Suppressor macrophage treated with lipopolysaccharide for 4 hours (primary cell): ENCODE measurements at regions not wholly inside any gene's neighbourhood (a gene's known extent, or its start where the extent isn't known, plus 50 kb on each side); places are given as distances from the start of the nearest gene placed in this dataset.

Experiments
- DNase-seq: peaks from one replicate; pipeline ENCODE4 v3.0.0-alpha.2; 2020

- DNase-seq: no peak
These were observed 481.2 kb upstream of the KLF4 start for GRCh38 chr9:107970726-107971125.

- DNase-seq: no peak
These were observed 480.2 kb upstream of the KLF4 start for GRCh38 chr9:107969727-107970126.

DNA sequence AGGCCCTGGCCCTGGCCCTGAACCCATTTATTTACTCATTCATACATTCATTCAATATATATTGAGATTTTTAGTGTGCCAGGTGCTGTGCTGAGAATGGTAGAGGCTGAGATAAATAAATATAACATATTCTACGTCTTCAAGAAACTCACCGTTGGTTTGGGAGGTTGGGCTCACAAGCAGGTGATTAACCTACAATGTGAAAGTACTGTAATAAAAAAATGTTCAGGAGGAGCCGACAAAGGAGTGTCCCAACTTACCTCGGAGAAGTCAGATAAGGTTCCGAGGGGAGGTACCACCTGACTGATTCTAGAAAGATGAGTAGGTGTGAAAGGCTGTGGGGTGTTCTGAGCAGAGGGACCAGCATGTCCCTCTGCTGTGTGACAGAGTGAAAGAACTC is 479.6 kb upstream of the KLF4 start:
- DNase-seq: no peak

- DNase-seq: peak; percentile 56
These were observed 473.7 kb upstream of the KLF4 start for GRCh38 chr9:107963246-107963645.

DNA sequence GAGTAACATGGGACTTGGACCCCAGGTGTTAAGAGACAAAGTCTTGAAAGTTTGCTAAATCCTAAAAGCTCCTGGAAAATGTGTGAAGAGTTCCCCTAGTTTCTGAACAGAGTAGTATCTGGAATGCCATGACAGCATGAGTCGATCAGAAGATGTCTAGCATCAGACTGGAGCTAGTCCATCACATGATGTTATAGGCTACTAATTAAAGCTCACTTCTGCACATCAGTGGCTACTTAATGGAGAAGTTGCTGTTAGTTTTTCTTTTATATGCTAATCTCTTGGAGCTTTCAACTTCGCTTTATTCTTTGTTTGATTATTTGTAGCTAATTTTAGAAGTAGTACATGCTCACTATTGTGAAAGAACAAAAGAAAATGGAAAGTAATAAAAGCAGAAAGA is 471.3 kb upstream of the KLF4 start:
- DNase-seq: peak; percentile 52

DNA sequence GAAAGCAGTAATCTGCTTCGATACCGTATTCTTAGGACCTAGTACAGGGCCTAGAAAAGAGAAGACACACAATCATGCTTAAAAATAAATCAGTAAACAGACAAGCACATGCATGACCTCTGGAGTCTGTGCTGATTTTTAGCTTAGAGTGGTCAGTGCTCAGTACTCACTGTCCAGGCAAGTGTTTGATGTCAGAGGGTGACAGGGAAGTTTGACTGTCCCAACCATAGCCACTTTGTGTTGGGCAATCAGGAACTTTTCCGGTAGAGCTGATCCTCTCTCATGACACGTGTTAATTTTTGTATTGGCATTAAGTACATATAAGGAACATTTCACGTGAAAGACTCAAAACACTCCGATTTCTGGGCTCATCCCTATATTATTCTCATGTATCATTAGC is 464.7 kb upstream of the KLF4 start:
- DNase-seq: peak; percentile 68

DNA sequence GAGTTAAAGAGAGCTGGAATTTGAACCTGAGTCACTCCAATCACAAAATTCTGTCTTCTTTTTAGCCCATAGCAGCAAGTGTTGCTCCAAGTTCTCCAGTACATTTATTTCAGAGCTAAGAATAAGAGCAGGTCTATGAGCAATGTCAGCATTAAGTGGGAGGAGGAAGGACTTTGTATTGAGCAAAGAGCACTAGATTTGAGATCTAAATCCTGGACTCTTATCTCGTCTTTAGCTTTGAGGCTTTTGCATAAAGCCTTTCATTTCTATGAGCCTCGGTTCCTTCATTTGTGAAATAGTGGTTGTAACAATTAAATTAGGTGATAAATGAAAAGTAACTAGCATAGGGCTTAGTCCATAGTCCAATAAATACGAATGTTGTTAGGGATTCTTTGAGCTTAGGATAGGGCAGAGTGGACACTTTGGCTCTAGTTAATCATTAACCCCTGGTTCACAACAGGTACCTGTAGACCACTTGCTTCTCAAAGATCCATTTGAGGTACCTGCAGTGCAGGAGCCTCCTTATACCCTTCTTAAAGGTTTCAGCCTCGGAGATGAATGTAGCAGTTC is 464.1 kb upstream of the KLF4 start:
- DNase-seq: no peak

DNA sequence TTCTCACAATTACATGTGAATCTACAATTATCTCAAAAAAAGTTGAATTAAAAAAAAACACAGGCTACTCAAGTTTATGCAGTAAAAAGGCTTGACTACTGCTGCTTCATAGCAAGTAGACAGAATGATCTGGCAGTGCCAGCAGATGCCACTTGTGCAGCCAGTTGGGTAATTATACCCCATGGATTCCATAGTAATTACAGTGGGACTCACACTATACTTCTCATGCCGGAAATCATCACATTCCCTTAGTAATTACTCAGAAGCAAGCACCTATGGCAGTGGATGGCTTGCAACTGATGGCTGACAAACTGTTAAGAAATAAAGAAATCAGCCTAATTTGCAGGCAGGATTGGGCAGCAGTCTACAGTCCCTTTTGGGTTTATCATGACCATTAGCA is 463.2 kb upstream of the KLF4 start:
- no peak for DNase-seq

- DNase-seq: no peak
These were observed 461.9 kb upstream of the KLF4 start for GRCh38 chr9:107951511-107951910.

DNA sequence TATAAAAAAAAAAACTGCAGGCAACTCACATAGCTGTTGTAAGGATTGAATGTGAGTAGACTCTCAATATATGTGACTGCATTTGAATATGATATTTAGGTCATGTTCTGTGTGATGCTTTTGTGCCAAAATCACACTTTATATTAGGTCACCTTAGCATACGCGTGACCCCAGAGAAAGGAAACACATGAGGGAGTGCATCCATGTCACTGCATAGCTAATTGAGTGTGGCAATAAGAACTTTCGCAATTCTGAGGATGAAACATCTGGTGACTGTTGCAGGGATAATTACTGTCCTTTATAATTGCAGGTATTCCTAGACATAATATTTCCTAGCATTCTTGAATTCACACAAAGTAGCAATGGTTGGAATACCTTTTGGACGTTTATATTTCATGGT is 459.5 kb upstream of the KLF4 start:
- peak; percentile 90 for DNase-seq

DNA sequence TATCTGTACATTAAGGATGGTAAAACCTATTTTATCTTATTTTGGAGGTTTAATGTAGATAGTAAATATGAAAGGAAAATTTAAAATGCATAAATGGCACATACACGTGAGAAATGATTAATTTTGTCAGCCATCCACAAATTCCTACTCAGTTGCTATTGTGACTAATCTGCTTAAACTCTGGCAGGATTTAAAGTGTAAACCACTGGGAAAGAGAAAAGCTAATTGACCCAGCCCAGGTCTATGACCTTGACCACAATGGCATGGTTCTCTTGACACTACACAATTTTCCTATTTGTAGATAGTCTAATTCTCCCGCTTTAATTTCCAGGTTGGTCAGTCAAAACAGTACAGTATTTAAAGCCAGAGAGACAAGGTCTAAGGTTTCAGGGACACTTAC is 459.0 kb upstream of the KLF4 start:
- no peak for DNase-seq

DNA sequence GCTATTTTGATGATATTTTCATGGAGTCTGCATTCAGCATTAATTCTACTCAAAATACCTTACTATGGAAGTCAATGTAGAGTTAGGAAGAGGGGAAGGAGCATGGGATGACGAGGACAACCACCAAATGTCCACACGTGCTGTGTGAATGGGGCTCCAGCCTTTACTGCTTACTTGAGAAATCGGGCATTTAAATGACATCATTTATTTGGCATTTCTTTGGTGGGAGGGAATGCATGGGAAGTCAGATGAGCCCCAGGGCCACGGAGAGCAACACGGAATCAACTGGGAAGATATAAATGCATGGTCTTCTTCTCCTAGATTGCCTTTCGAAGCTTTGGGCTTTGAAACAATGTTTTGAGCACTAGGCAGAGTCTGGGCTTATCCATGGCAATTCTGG is 458.5 kb upstream of the KLF4 start:
- DNase-seq: no peak

DNA sequence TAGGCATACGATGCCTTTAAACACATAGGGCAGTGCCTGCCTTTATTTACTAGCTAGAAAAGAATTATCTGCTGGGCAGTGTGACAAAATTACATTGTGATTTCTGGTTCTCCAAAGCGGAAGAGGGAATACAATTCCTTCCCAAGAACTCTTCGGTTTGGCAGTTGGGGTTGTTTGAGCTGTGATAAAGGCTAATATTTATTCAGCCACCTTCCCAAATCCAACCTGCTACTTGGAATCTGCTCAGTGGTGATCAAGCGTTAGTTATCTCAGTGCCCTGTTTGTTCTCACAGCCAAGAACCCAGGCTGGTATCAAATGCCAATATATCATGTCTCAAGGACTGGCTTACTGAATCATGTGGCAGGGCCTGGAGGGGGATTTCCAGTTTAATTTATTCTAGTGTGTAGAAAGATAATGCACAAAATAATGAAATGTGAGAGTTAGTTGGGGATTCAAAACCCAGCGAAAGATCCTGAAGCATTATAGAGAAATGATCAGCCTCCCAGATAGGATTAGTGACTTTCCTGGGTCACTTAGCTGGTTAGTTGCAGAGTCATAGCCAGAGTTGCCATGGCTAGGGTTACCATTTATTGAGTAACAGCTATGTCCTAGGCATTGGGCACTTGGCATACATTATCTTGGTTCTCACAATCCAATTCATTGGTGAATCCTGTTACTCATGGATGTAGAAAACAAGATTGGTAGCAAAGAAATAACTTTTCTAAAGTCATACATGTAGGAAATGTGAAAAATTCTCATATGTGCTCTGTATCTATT is 457.0 kb upstream of the KLF4 start:
- no peak for DNase-seq

DNA sequence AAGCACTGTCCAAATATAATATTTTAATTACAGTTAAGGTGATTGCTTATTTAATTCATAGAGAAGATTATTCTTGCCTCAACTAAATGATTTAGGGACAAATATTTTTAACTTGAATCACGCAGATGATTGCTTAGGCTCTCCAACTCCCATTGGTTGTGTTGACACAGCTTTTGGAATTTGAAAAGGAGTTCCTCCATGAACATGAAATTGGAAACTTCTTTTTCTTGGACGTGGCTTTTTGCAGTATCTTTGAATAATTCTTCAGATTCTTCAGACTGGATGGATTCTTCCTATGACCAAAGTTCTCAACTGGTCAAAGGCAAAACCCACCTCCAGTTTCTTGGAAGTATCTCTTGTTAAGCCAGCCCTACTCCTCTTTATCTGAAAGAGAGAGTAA is 456.4 kb upstream of the KLF4 start:
- DNase-seq: no peak

DNA sequence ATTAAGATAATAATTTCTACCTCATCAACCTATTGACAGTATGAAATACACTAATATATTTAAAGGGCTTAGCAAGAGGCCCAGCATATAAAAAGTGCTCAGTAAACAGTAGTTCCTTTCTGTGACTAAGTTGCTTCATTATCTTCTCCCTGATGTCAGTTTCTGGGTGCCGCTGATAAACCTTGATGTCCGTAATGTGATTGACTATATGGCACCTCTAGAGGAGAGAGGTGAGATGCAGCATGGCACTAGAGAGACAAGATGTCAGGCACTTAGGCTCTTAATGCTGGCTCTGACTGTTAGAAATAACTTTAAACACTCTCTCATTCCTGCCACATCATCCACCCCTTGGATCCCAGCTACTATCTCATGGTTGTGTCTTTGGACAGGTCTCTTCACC is 455.9 kb upstream of the KLF4 start:
- DNase-seq: no peak

DNA sequence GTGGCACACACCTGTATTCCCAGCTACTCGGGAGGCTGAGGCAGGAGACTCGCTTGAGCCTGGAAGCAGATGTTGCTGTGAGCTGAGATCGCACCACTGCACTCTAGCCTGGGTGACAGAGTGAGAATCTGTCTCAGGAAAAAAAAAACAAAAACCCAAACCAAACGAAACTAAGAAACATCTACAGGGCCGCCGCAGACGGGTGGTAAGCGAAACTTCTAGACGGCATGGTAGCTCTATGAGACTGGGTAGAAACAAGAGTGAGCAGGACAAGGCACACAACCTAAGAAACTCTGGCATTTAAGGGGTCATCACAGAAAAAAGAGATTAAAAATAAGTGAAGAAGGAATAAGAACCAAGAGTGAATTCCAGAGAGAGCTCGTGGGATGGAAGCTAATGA is 454.8 kb upstream of the KLF4 start:
- DNase-seq: no peak

DNA sequence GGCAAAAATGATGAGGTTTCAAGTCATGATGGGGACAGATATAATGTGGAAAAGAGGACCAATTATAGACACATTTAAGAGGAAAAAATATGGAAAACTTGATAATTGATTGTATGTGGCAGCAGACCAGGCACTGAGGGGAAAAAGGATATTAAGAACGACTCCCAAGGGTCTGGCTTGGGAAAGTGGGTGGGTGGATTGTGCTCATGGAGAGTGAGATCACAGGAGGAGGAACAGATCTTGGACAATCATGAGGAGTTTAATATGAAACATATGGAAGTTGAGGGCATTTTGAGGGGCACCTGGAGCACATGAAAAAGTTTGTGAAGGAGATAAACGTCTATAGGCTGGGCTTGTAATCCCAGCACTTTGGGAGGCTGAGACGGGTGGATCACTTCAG is 454.3 kb upstream of the KLF4 start:
- DNase-seq: no peak

DNA sequence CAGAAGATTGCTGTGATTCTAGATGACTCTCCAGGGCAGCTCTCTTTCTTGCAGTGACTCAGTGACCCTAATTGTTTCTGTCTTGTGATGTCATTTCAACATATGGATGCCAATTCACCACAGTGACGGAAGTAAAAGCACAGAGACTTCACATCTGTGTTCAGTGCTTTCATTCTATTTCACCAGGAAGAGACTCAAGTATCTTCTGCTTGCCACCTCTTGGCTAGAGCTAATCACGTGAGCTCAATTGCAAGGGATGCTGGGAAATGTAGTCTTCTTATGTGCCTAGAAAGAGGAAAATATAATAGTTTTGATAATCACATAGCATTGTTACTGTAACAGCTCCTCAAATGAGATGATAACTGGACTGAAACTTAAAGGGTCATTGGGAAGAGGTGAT is 453.3 kb upstream of the KLF4 start:
- DNase-seq: peak; percentile 44

DNA sequence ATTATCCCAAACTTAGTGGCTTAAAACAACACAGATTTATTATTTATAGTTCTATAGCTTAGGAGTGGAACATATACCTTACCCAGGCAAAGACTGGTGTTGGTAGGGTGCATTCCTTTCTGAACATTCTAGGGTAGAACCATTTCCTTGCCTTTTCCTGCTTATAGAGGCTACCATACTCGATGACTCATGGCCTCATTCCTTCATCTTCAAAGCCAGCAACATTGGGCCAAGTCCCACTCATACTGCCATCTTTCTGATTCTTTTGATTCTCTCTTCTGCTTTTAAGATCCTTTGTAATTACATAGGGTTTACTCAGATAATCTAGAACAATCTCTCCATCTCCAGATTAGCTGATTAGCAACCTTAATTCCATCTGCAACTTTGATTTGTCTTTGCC is 452.7 kb upstream of the KLF4 start:
- no peak for DNase-seq

GRCh38 chr9:107940616-107941595 is 451.3 kb upstream of the KLF4 start:
- DNase-seq: no peak

- no peak for DNase-seq
These were observed 449.3 kb upstream of the KLF4 start for GRCh38 chr9:107938801-107939386.

- no peak for DNase-seq
These were observed 446.4 kb upstream of the KLF4 start for GRCh38 chr9:107935931-107936330.

GRCh38 chr9:107933516-107933915 is 443.9 kb upstream of the KLF4 start:
- DNase-seq: no peak
